Neural progenitor cell (in vitro differentiated cells): ENCODE measurements at regions not wholly inside any gene's neighbourhood (a gene's known extent, or its start where the extent isn't known, plus 50 kb on each side); places are given as distances from the start of the nearest gene placed in this dataset.

Experiments
- CTCF ChIP-seq: fragments of 200-600 bp; sonication (generic); IDR thresholded peaks from 2 replicates; pipeline ENCODE4 v1.5.1; 2017; ENCODE audit warnings: antibody characterized with exemption, mild to moderate bottlenecking
- EZH2phosphoT487 ChIP-seq: fragments of 200-600 bp; sonication (generic); IDR thresholded peaks from 2 replicates; pipeline ENCODE4 v1.6.1; 2017; ENCODE audit warnings: antibody characterized with exemption

DNA sequence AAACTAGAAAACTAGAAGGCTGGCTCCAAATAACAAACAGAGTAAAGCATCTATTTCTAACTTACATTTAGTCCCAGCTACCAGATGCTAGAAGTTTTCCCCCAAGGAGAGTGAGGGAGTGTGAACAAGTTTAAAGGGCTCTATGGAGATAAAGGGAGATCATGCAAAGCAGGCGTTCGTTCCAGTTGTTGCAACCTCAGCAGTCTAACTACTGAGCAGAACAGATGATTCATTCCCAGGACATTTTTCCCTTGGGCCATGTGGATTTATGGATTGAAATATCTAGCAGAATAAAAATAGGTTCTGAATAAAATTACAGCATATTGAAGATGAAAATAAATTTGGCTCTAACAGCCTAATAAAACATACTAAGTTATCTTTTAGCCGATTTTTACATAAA lies 154.8 kb upstream of the TTC14 start:
- TF ChIP-seq EZH2phosphoT487: no peak
- TF ChIP-seq CTCF: no peak
